ENCODE measurements at regions not wholly inside any gene's neighbourhood (a gene's known extent, or its start where the extent isn't known, plus 50 kb on each side); places are given as distances from the start of the nearest gene placed in this dataset.
"Not testable (repeated sequence)": the region's sequence is repeated elsewhere in the genome, so short reads cannot be mapped to it uniquely, and the experiment has no call there.

GRCh38 chr13:56424246-56424645, 716.5 kb upstream of the PRR20A start:
- H3K27me3 Mint-ChIP-seq = no peaks in the 10 kb centered on the region
- Histone ChIP-seq H3K4me1 (ENCODE audit: insufficient read depth, low read length) (no peaks in the 10 kb centered on the region), H3K36me3 (ENCODE audit: insufficient read depth, low read length) (no peaks in the 10 kb centered on the region), H3K27ac (ENCODE audit: low read depth, low read length) (no peak overlapping the region), H3K4me3 (ENCODE audit: low read length in 2 of 2) (no peak overlapping the region), H3K27me3 (ENCODE audit: insufficient read depth, low read length) (no peaks in the 10 kb centered on the region), H3K9me3 (ENCODE audit: control insufficient read depth in 1 of 2, low read length in 2 of 2) (peaks cover 0 to 3% of the 10 kb centered on the region in 2 donors)
- H3K27ac Mint-ChIP-seq = no peak overlapping the region
- H3K36me3 Mint-ChIP-seq = no peaks in the 10 kb centered on the region
- no peaks in the 10 kb centered on the region for H3K4me1 Mint-ChIP-seq
- CTCF ChIA-PET (ENCODE audit: partially characterized antibody) = no interaction called here
- intact Hi-C loops (cut with micrococcal nuclease) = no loop called here
- peak overlapping the region in 1 of 8 donors; percentile 12 for H3K4me3 Mint-ChIP-seq
- DNase-seq = no peak
- POLR2A ChIA-PET (ENCODE audit: partially characterized antibody) = no interaction called here
- H3K9me3 Mint-ChIP-seq = peaks cover 0 to 8% (median 3%) of the 10 kb centered on the region in 8 donors

- CTCF ChIA-PET (ENCODE audit: partially characterized antibody) = no interaction called here
- Mint-ChIP-seq H3K9me3 (peaks cover 2 to 21% (median 10%) of the 10 kb centered on the region in 8 donors), H3K4me1 (no peaks in the 10 kb centered on the region)
Observed at GRCh38 chr13:56457535-56458190, 683.1 kb upstream of the PRR20A start.

GRCh38 chr13:56459286-56459685, 681.4 kb upstream of the PRR20A start:
- intact Hi-C loops (cut with micrococcal nuclease) = no loop called here
- no peaks in the 10 kb centered on the region for H3K9me3 ChIP-seq (ENCODE audit: control insufficient read depth in 1 of 2, low read length in 2 of 2)
- no peak overlapping the region for H3K27ac ChIP-seq (ENCODE audit: low read depth, low read length)
- CTCF ChIA-PET (ENCODE audit: partially characterized antibody) = no interaction called here
- Mint-ChIP-seq H3K9me3 (peaks cover 3 to 20% (median 8%) of the 10 kb centered on the region in 8 donors), H3K27ac (no peak overlapping the region), H3K27me3 (no peaks in the 10 kb centered on the region), H3K4me1 (no peaks in the 10 kb centered on the region), H3K4me3 (no peak overlapping the region), H3K36me3 (no peaks in the 10 kb centered on the region)
- H3K4me3 ChIP-seq (ENCODE audit: low read length in 2 of 2) = no peak overlapping the region
- H3K36me3 ChIP-seq (ENCODE audit: insufficient read depth, low read length) = no peaks in the 10 kb centered on the region
- POLR2A ChIA-PET (ENCODE audit: partially characterized antibody) = no interaction called here
- H3K27me3 ChIP-seq (ENCODE audit: insufficient read depth, low read length) = no peaks in the 10 kb centered on the region
- no peaks in the 10 kb centered on the region for H3K4me1 ChIP-seq (ENCODE audit: insufficient read depth, low read length)
- DNase-seq = no peak

More at GRCh38 chr13:56457535-56458190, 683.1 kb upstream of the PRR20A start:
- no peak overlapping the region for H3K4me3 Mint-ChIP-seq
- H3K27ac Mint-ChIP-seq = no peak overlapping the region
- H3K4me3 ChIP-seq (ENCODE audit: low read length in 2 of 2) = no peak overlapping the region
- H3K36me3 ChIP-seq (ENCODE audit: insufficient read depth, low read length) = no peaks in the 10 kb centered on the region
- no peak overlapping the region for H3K27ac ChIP-seq (ENCODE audit: low read depth, low read length)
- H3K27me3 ChIP-seq (ENCODE audit: insufficient read depth, low read length) = no peaks in the 10 kb centered on the region
- no peaks in the 10 kb centered on the region for H3K36me3 Mint-ChIP-seq
- DNase-seq = no peak
- no peaks in the 10 kb centered on the region for H3K4me1 ChIP-seq (ENCODE audit: insufficient read depth, low read length)
- H3K27me3 Mint-ChIP-seq = no peaks in the 10 kb centered on the region
- POLR2A ChIA-PET (ENCODE audit: partially characterized antibody) = no interaction called here
- no peaks in the 10 kb centered on the region for H3K9me3 ChIP-seq (ENCODE audit: control insufficient read depth in 1 of 2, low read length in 2 of 2)
- intact Hi-C loops (cut with micrococcal nuclease) = no loop called here

GRCh38 chr13:56501750-56502149, 639.0 kb upstream of the PRR20A start:
- no peaks in the 10 kb centered on the region for H3K36me3 ChIP-seq (ENCODE audit: insufficient read depth, low read length)
- H3K9me3 Mint-ChIP-seq = peaks cover 0 to 18% (median 11%) of the 10 kb centered on the region in 8 donors
- no peaks in the 10 kb centered on the region for H3K4me1 ChIP-seq (ENCODE audit: insufficient read depth, low read length)
- H3K27ac Mint-ChIP-seq = no peak overlapping the region
- H3K27me3 Mint-ChIP-seq = no peaks in the 10 kb centered on the region
- no peaks in the 10 kb centered on the region for H3K36me3 Mint-ChIP-seq
- DNase-seq = no peak
- ChIA-PET POLR2A (ENCODE audit: partially characterized antibody) (no interaction called here), CTCF (ENCODE audit: partially characterized antibody) (no interaction called here)
- H3K9me3 ChIP-seq (ENCODE audit: control insufficient read depth in 1 of 2, low read length in 2 of 2) = no peaks in the 10 kb centered on the region
- H3K4me1 Mint-ChIP-seq = no peaks in the 10 kb centered on the region
- no peaks in the 10 kb centered on the region for H3K27me3 ChIP-seq (ENCODE audit: insufficient read depth, low read length)
- intact Hi-C loops (cut with micrococcal nuclease) = no loop called here
- no peak overlapping the region for H3K27ac ChIP-seq (ENCODE audit: low read depth, low read length)
- H3K4me3 ChIP-seq (ENCODE audit: low read length in 2 of 2) = no peak overlapping the region
- no peak overlapping the region for H3K4me3 Mint-ChIP-seq

GRCh38 chr13:56510836-56511235, 629.9 kb upstream of the PRR20A start:
- intact Hi-C loops (cut with micrococcal nuclease) = no loop called here
- H3K4me3 ChIP-seq (ENCODE audit: low read length in 2 of 2) = no peak overlapping the region
- no peak overlapping the region for H3K27ac ChIP-seq (ENCODE audit: low read depth, low read length)
- H3K9me3 ChIP-seq (ENCODE audit: control insufficient read depth in 1 of 2, low read length in 2 of 2) = peaks cover 0 to 5% of the 10 kb centered on the region in 2 donors
- no peaks in the 10 kb centered on the region for H3K36me3 ChIP-seq (ENCODE audit: insufficient read depth, low read length)
- H3K27me3 ChIP-seq (ENCODE audit: insufficient read depth, low read length) = no peaks in the 10 kb centered on the region
- Mint-ChIP-seq H3K9me3 (peaks cover 0 to 22% (median 8%) of the 10 kb centered on the region in 8 donors), H3K4me3 (no peak overlapping the region), H3K27me3 (no peaks in the 10 kb centered on the region), H3K27ac (no peak overlapping the region), H3K36me3 (no peaks in the 10 kb centered on the region), H3K4me1 (no peaks in the 10 kb centered on the region)
- POLR2A ChIA-PET (ENCODE audit: partially characterized antibody) = no interaction called here
- CTCF ChIA-PET (ENCODE audit: partially characterized antibody) = no interaction called here
- H3K4me1 ChIP-seq (ENCODE audit: insufficient read depth, low read length) = no peaks in the 10 kb centered on the region
- no peak for DNase-seq

- H3K4me3 ChIP-seq (ENCODE audit: low read length in 2 of 2); H3K4me1 ChIP-seq (ENCODE audit: insufficient read depth, low read length); H3K4me1 Mint-ChIP-seq; H3K36me3 Mint-ChIP-seq; H3K9me3 ChIP-seq (ENCODE audit: control insufficient read depth in 1 of 2, low read length in 2 of 2); H3K27ac Mint-ChIP-seq; H3K36me3 ChIP-seq (ENCODE audit: insufficient read depth, low read length); CTCF ChIA-PET (ENCODE audit: partially characterized antibody); H3K27me3 ChIP-seq (ENCODE audit: insufficient read depth, low read length); H3K27ac ChIP-seq (ENCODE audit: low read depth, low read length); intact Hi-C loops (cut with micrococcal nuclease); H3K27me3 Mint-ChIP-seq; H3K4me3 Mint-ChIP-seq; DNase-seq: not testable (repeated sequence)
- POLR2A ChIA-PET (ENCODE audit: partially characterized antibody) = interaction anchor here (0.5 kb wide), 1 partner anchor 43 kb away, joined by 4 read pairs; no protein-coding TSS in a partner anchor
- peaks cover 0 to 19% (median 6%) of the 10 kb centered on the region in 8 donors for H3K9me3 Mint-ChIP-seq
Observed at GRCh38 chr13:56512336-56512735, 628.4 kb upstream of the PRR20A start.

GRCh38 chr13:56515441-56515840, 625.3 kb upstream of the PRR20A start:
- Mint-ChIP-seq H3K9me3 (peaks cover 0 to 13% (median 4%) of the 10 kb centered on the region in 8 donors), H3K27ac (no peak overlapping the region), H3K27me3 (no peaks in the 10 kb centered on the region), H3K4me1 (no peaks in the 10 kb centered on the region), H3K4me3 (no peak overlapping the region), H3K36me3 (no peaks in the 10 kb centered on the region)
- Histone ChIP-seq H3K27me3 (ENCODE audit: insufficient read depth, low read length) (no peaks in the 10 kb centered on the region), H3K27ac (ENCODE audit: low read depth, low read length) (no peak overlapping the region), H3K9me3 (ENCODE audit: control insufficient read depth in 1 of 2, low read length in 2 of 2) (peaks cover 0 to 5% of the 10 kb centered on the region in 2 donors), H3K36me3 (ENCODE audit: insufficient read depth, low read length) (no peaks in the 10 kb centered on the region), H3K4me3 (ENCODE audit: low read length in 2 of 2) (no peak overlapping the region), H3K4me1 (ENCODE audit: insufficient read depth, low read length) (no peaks in the 10 kb centered on the region)
- ChIA-PET POLR2A (ENCODE audit: partially characterized antibody) (no interaction called here), CTCF (ENCODE audit: partially characterized antibody) (no interaction called here)
- intact Hi-C loops (cut with micrococcal nuclease) = no loop called here
- DNase-seq = no peak
